ENCODE measurements at regions not wholly inside any gene's neighbourhood (a gene's known extent, or its start where the extent isn't known, plus 50 kb on each side); places are given as distances from the start of the nearest gene placed in this dataset.

DNA sequence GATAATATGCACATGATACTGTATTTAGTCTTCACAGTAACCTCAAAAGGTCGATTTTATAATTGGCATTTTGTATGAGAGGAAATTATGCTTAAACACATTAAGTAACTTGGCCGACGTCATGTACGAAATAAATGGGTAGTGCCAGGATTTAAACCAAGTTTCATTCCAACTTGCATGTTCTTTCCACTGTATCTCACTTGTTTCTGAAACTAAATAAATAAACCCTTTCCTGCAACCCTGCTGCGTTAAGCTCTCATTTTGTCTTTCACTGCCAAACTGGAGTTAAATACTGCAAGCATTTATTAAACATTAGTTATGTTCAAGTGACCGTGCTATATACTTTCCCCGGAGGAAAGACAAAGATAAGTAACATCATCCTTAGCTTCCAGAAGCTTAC lies 293.9 kb upstream of the PRKD1 start:
- TF ChIP-seq, protein P1, sequence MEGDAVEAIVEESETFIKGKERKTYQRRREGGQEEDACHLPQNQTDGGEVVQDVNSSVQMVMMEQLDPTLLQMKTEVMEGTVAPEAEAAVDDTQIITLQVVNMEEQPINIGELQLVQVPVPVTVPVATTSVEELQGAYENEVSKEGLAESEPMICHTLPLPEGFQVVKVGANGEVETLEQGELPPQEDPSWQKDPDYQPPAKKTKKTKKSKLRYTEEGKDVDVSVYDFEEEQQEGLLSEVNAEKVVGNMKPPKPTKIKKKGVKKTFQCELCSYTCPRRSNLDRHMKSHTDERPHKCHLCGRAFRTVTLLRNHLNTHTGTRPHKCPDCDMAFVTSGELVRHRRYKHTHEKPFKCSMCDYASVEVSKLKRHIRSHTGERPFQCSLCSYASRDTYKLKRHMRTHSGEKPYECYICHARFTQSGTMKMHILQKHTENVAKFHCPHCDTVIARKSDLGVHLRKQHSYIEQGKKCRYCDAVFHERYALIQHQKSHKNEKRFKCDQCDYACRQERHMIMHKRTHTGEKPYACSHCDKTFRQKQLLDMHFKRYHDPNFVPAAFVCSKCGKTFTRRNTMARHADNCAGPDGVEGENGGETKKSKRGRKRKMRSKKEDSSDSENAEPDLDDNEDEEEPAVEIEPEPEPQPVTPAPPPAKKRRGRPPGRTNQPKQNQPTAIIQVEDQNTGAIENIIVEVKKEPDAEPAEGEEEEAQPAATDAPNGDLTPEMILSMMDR (IDR thresholded peaks at IDR 0.05; ENCODE audit: low read depth, low read length): no peak
- TF ChIP-seq EZH2phosphoT487 (IDR thresholded peaks at IDR 0.05; ENCODE audit: low read depth): no peak

Data from OCI-LY3 (cell line).